NCI-H1694 (cell line): ENCODE measurements at regions not wholly inside any gene's neighbourhood (a gene's known extent, or its start where the extent isn't known, plus 50 kb on each side); places are given as distances from the start of the nearest gene placed in this dataset.
A peak's percentile ranks its signal among the peaks of the same experiment; 100 is the strongest.

Experiments
- DNase-seq: peaks from one replicate; lab custom pipeline; 2025; lab: John Stamatoyannopoulos, UW

DNA sequence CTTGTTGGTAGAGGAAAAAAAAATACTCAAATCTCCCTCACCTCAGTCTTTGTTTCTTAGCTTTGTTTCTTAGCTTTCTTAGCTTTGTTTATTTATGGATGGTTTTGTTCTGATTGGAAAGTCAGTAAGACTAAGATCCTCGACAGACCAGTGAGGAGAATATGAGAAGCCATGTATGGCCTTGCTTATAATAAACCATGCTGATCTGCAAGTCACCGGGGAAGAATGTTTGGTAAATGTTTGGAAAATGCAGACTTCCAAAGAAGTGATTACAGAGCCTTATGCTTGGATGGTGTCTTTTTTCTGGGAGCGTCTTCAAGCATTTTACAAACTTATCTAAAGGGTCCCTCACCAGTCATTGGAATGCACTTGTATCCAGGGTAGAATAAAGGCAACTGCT, 90.1 kb upstream of the NOCT start:
- no peak for DNase-seq

DNA sequence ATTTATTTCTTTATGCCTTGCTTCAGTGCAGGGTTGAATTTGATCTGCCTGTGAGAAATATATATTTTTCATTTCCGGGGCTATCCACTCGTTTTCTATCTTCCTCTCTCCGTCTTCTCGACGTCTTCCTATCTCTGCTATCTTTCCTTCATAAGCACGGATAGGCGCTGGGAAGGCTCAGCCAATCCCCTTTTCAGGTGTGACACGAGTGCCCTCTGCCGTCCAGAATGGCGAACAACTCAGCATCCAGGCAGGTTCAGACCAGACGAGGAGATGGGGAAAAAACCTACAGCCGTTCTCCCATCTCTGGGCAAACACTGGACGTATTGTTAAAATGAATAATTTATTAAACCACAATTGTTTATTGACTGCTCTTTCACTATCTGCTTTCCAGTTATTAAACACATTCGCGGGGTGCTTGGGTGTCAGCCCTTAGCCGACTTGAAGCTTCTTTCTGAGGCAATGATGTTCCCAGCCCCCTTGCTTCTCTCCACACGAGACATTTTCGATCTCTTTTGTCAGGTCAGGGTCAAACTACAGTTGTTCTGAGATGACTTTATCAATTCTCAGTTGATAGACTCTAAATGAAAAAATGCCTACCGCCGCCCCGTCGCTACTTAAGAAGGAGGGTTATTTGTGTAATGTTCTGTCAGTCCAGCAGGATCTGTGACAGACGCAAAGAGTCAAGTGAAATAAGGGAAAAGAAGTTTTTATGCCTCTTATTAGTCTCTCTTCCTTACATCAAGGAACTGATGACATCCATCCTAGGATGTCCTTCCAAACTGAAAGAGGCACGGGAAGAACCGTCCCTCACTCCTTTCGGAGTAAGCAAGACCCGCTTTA, 96.3 kb upstream of the NOCT start:
- DNase-seq = peak; percentile 70

DNA sequence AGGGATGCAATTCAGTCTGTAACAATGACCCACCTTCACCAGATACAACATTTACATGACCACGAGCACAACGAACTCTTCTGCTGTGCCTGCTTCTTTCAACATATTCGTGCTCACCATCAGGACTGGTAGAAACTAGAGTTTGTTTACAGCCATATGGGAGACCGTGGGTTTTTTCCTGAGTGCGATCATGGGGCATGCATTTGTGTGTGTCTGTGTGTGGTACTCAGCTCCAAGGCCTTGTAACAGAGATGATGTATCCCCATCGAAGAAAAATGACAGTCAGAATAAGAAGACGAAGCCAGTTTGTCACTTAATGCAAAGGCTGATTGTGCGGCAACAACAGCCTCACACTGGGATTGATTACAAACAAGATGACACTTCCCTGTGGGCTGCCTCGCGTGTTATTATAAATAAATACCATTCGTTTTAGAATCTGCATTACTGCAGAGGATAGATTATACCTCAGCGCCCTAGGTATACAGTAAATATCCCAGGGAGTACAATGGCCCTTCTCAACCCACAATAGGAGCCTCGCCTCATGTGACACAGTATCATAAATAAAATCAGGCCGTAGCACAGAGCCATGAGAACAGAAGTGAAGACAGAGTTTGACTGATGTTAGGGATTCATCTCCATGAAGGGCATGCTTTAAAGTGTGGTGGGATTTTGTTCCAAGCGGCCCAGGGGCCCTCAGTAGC, 97.3 kb upstream of the NOCT start:
- DNase-seq = no peak

DNA sequence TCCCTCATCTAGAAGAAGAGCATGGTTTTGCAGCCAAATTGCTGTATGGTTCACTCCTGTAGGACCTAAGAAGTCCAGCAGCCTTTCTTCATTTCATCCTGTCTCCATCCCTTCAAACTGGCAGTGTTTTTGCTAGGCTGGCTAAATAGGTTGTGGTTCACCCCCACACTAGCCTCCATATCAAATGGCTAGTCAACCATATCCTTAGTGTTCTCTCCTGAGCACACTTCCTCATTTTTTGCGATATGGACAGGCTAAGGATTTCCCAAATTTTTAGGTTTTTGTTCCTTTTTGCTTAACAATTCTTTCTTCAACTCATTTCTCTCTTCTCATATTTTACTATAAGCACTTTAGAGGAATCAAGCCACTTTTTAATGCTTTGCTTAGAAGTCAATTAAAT, 98.8 kb upstream of the NOCT start:
- no peak for DNase-seq

DNA sequence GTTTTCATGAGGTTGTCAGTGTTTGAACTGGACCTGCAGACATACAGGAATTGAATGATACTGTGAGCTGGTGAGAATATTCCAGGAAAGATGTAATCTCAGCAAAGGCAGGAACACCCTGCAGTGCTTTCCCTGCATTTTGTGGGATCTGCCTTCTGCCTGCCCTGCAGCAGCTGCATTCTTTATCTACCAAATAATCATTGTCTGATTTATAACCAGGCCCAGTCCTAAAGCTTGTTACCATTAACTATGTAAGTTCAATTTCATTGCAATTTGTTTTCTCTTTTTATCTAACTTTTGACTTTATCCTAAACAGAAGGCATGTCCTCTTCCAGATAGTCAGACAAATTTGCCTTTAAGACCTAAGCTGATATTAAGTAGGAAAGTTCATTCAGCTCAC, 99.8 kb upstream of the NOCT start:
- no peak for DNase-seq

DNA sequence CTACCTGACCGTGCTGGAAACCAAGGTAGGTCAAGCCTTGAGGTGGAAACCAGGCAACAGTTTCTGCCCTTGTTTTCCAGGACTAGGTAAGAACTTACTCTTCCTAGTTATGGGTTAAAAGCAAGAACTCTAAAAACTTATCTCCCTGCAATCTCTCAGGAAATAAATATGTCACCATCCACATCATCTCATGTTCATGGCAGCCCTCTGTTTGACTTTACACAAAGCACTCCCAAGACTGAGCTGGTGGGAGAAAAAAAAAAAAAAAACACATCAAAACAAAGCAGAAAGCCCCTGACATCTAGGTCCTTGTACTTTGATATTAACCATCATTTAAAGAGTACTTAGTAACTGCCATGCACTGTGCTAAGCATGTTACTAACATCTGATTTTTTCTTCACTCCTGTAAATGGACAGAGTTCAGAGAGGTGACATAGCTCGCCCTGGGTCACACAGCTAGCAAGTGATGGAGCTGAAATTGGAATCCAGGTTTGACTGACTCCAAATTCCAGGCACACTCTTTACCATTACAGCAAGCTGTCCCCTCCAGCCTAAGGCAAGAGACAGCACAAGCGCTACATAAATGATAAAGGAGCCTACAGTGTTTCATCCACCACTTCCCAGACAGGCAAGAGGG, 102.8 kb upstream of the NOCT start:
- no peak for DNase-seq

DNA sequence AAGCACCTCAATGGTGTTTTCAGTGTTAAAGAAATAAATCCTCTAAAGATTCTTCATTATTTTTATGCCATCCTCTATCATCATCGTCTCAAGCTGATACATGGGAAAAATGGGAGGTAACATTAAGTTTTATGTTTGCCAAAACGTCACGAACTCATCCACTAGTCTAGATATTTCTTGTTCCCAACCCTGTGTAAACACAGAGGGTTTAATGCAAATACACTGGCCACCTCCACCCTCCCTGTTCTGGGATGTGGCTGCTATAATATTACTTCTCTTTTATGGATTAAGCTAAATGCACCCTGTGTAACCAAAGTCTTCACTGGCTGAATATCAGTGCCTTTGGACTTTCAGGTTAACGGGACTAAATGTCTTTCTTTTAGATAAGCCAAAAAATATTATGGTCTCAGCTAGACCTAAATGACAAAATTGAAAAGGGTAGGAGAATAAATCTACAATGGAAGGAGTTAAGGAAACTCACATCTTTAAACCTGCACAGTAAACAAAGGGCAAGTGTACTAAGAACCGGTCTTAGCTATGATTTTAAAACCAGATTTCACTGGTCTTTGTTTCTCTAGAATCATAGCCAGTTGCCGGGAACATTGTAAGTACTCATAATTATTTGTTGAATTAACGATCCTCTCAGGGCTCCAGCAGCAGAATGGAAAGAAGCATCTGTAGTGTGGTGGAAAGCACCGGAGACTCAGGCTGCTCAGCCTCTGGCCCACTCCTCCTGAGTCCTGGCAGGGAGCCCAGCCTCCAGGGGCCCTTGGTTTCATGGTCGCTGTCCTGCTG, 103.5 kb upstream of the NOCT start:
- no peak for DNase-seq

DNA sequence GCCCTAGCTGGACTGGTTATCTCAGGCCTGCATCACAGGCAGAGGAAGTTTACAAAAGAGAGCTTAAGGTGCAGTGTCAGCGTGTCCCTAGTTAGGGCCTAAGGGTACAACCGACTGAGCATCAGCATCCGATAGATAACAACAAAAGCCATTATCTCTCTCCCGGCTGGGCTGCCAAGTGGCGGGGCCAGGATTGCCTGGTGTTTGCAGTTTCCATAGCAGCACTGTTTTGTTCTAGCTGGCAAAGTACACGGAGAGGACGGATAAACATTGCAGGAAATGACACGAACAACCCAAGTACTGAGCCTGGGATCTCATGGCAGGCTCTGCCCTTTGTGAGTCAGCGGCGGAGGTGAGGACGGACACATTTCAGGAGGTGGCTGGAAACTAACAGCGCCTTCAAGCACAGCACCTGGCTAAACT, 104.7 kb upstream of the NOCT start:
- DNase-seq = peak; percentile 17

DNA sequence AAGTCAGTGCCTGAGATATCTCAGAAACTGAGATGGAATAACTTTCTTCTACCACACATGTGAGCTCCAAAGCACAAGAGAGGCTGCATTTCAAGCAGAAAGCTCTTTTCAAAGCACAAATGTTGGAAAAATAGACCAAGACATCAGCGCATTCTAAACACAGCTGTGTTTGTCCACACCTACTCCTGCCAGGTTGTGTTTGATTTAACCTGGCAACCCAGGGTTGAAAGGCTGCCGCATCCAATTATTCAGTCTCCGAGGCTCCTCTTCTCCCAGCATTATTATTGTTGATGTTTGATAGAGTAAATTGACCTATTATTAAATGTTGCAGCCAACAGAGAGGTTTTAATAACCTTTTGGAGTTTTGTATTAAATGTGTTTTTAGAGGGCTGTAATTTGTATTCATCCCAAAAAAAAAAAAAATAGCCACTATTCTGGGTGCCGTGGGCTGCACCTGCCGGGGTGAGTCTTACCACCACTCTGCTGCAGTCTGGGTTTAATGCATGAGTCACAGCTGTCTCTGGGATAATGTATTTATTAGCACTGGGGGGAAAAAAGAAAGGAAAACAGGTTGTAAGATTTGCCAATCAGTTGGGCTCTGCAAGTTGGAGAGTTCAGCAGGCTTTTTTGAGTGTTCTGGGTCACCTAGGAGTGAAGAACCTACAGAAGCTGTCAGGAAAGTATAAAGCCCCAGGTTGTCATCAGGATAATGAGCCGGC, 105.2 kb upstream of the NOCT start:
- no peak for DNase-seq

DNA sequence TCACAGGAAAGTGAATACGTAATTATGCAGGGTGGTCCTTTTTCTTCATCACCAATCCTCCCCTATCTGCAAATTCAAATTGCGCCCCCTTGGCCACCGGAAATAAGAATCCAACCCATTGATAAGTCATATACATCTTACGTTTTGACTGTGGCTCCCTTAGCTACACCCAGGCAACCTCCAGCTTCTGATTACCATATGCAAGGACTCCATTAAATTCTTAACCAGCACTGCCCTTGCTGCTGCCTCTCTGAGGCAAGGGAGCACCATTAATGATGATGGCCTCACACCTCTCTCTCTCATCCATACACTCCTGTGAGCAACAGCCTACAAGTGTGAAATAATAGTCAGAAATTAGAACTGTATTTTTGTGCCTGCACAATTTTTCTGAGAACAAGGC, 106.0 kb upstream of the NOCT start:
- no peak for DNase-seq

DNA sequence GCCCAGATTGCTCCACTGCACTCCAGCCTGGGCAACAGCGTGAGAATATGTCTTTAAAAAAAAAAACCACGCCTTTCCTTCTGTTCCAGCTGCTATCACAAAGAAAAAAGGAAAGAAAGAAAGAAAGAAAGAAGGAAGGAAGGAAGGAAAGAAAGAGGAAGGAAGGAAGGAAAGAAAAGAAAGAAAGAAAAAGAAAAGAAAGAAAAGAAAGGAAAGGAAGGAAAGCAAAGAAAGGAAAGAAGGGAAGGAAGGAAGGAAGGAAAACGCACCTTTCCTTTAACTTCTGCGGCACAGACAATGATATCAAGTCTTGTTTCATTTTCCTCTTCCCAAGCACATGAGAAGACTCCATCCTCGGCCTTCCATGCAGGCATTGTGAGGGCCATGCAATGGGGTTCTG, 107.4 kb upstream of the NOCT start:
- DNase-seq = no peak

DNA sequence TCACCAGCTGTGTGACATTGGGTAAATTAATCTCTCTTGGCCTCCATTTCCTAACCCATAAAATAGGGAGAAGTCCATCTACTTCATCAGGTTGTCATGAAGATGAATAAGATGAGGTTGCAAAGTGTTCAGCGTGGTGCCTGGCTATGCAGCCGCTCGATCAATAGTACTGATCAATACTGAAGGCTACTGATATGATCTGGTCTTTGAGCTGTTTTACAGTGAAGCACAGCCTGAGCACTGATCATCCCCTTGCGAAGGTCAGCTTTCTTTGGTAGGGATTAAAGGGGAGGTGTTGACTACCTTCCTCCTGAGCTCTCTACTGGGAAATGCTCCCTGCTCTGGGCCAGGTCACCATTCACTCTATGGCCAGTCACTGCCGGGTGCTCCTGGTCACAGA, 108.4 kb upstream of the NOCT start:
- DNase-seq = no peak

DNA sequence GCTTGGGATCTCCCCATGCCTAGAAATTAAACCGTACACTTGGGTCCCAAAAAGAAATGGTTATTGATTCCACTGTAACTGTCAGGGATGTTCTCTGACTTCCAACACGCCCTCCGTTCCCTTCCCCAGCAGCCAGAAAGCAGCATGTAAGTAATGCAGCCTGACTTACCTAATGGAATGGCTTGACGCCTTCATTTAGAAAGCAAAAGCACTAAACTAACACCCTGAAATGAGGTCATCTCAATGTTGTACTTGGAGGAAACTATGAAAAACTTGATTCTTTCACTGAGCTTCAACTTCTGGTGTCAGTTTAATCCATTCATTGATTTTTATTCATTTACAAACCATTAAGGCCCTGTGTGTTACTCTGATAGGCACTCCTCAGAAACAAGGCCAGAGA, 110.8 kb upstream of the NOCT start:
- DNase-seq = no peak

DNA sequence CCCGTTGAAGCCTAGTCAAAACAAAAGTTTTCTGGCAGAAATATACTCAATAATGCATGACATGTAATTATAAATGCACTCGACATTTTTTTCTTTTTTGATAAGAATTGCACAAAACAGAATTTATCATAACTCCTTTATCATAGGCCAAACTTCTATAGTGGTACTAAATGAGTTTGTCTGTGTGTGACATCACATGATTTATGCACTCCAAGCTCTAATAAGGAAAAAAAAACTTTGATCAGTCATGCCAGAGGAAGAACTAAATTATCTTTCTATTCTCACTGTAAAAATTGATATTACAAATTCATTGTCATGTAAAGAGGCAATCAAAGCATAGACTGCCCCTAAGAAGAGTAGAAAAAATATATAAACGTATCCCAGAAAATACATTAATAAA, 112.4 kb upstream of the NOCT start:
- DNase-seq = no peak

DNA sequence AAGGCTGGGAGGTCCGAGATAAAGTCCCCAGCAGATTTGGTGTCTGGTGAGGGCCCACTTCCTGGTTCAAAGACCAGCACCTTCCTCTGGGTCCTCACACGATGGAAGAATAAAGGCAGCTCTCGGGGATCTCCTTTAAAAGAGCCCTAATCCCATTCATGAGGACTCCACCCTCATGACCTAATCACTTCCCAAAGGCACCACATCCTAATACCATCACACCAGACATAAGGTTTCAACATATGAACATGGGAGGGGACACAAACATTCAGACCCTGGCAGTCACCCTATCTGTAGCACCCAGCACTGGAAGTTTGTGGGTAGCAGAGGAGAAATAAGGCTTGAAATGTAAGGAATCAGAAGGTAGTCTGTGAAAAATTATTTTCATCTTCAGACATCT, 112.9 kb upstream of the NOCT start:
- no peak for DNase-seq

DNA sequence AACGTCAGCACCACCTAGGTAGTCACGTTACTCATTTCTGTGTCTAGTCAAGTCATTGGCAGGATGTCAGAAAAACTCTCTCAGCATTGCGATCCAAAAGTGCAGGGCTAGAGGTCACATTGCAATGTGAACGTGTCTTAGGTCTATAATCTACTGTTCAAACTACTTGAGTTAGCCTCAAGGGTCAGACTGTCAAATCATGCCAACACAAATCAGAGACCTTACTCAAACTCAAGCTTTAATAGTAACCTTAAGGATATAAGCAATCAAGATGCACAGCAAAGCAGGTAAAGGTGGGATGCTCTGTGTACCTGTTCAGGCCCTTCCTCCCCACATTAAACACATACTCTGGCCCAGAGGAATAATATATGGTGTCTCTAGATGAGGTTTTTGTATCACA, 114.4 kb upstream of the NOCT start:
- no peak for DNase-seq

DNA sequence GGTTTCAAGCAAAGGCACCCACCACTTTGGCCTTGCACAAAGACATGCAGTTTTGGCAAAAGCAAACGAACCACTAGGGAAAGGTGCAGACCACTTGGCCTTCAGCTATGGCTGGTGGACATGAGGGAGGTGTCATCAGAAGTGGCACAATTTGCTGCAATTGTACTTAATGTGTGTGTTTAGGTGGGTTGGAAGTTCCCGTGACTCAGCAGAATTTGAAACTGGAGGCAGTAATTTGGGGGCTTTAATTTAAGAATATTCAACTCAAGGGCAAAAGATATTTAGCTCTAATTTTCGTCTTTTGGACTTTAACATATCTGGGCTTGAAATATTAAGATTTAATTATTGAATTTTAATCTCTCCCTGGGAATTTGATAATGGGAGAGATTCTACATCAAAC, 115.6 kb upstream of the NOCT start:
- DNase-seq = no peak

DNA sequence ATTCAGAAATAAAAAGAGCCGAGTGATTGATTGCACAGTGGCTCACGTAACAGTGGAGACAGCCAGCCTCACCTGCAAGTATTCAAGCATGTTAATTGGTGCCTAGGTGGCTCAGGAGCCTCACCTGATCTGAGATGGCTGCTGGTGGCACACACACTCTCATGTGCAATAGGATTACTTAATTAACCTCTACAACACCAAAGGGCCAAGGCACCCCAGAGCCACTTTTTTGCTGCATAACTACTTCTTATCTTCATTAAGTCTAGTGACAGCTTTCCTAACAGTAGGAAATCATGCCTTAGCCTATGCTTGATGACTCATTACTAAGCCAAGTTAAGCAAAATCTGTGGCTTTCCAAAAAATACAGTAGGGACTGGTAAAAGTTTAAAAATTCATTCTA, 117.3 kb upstream of the NOCT start:
- DNase-seq = no peak

DNA sequence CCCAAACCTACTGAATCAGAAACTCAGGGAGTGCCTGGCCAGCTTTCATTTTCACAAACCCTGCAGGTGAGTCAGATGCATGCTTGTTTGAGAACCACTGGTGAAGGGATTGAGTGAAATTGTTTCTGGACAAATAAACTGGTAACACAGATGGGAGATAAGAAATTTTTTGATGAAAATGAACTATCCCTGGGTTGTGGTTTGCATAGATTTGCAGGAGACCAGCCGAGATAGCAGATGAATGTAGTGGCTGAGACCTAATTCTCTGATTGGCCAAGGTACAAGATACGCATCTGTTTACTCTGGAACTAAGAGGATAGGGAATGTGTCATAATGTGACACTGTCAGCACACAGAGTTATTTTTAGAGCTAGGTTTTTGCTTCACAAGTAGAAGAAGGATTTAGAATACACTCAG, 117.8 kb upstream of the NOCT start:
- DNase-seq = no peak

DNA sequence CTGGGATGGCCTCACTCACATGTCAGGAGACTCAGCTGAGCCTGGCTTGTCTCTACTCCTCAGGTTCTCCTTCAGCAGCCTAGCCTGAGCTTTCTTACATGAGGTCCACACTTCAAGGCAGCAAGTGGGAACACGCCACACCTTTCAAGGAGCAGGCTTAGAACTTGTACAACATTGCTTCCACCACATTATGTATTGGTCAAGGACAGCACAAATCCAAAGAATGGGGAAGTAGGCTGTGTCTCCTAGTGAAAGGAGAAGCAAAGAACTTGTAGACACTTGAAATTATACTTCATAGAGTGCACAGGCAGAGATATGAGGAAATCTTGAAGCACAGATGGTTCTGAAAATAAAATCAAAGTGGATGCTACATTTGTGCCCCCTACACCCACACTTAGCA, 120.9 kb upstream of the NOCT start:
- DNase-seq = no peak

DNA sequence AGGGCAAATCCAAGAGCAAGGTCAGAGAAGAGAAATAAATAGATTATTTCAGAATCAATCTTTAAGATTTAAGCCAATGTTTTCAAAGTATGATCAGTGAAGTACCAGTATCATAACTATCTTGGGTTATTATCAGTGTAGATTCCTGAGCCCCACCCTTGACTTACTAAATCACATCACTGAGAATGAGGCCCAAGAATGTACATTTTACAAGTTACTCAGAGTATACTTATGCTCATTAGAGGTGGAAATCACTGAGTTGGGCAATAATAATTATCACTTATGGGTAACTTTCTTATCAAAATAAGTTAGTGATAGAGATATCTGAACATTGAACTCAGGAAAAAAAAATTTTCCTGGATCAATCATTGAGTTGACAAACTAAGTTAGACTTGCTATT, 121.6 kb upstream of the NOCT start:
- no peak for DNase-seq
